ENCODE measurements at regions not wholly inside any gene's neighbourhood (a gene's known extent, or its start where the extent isn't known, plus 50 kb on each side); places are given as distances from the start of the nearest gene placed in this dataset.

GRCh38 chr5:117863586-117864296 lies 1124.6 kb downstream of the DTWD2 start:
- intact Hi-C loops (cut with micrococcal nuclease; ENCODE audit: unreplicated experiment): no loop called here
- H3K36me3 Mint-ChIP-seq (ENCODE audit: insufficient read depth, unreplicated experiment): no peaks in the 10 kb centered on the region

GRCh38 chr5:117860550-117860949 lies 1127.8 kb downstream of the DTWD2 start:
- CTCF ChIA-PET: no interaction called here
- Mint-ChIP-seq H3K36me3 (ENCODE audit: insufficient read depth, unreplicated experiment) (no peaks in the 10 kb centered on the region), H3K27me3 (ENCODE audit: unreplicated experiment) (no peaks in the 10 kb centered on the region), H3K4me1 (ENCODE audit: low read depth, unreplicated experiment) (no peaks in the 10 kb centered on the region), H3K27ac (ENCODE audit: unreplicated experiment) (no peak overlapping the region), H3K4me3 (ENCODE audit: low read depth, unreplicated experiment) (no peak overlapping the region), H3K9me3 (ENCODE audit: low read depth, unreplicated experiment) (peaks cover 14% of the 10 kb centered on the region)
- intact Hi-C loops (cut with micrococcal nuclease; ENCODE audit: unreplicated experiment): no loop called here
- no peak for DNase-seq
- no TSS peak for BruUV-seq (replicated peaks)
- TF ChIP-seq CTCF (IDR thresholded peaks at IDR 0.05; ENCODE audit: unreplicated experiment): no peak

More at GRCh38 chr5:117863586-117864296, 1124.6 kb downstream of the DTWD2 start:
- no TSS peak for BruUV-seq (replicated peaks)
- Mint-ChIP-seq H3K27ac (ENCODE audit: unreplicated experiment) (no peak overlapping the region), H3K27me3 (ENCODE audit: unreplicated experiment) (no peaks in the 10 kb centered on the region), H3K4me3 (ENCODE audit: low read depth, unreplicated experiment) (no peak overlapping the region), H3K9me3 (ENCODE audit: low read depth, unreplicated experiment) (peaks cover 3% of the 10 kb centered on the region), H3K4me1 (ENCODE audit: low read depth, unreplicated experiment) (no peaks in the 10 kb centered on the region)
- DNase-seq: no peak
- TF ChIP-seq CTCF (IDR thresholded peaks at IDR 0.05; ENCODE audit: unreplicated experiment): no peak
- CTCF ChIA-PET: no interaction called here

DNA sequence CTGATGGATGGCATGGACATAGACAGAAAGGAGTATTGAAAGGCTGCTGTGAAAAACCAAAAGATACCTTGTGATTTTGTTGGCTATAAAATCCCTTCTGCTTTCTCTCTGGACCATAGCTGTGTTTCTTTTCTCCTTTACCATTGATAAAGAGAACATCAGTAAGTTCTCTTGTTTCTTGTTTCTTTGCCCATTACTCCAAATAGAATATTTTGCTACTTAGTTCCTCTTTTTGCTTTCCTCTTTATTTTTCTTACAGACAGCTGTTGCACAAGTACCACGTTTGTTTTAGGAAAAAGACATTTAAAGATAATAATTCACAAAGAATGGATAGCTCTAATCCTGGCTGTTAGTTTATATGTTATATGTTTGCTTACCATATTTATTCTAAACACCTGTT lies 1129.2 kb downstream of the DTWD2 start:
- no peak for TF ChIP-seq CTCF (IDR thresholded peaks at IDR 0.05; ENCODE audit: unreplicated experiment)
- Mint-ChIP-seq H3K36me3 (ENCODE audit: insufficient read depth, unreplicated experiment) (no peaks in the 10 kb centered on the region), H3K4me3 (ENCODE audit: low read depth, unreplicated experiment) (no peak overlapping the region), H3K27ac (ENCODE audit: unreplicated experiment) (no peak overlapping the region), H3K9me3 (ENCODE audit: low read depth, unreplicated experiment) (peaks cover 14% of the 10 kb centered on the region), H3K27me3 (ENCODE audit: unreplicated experiment) (no peaks in the 10 kb centered on the region), H3K4me1 (ENCODE audit: low read depth, unreplicated experiment) (no peaks in the 10 kb centered on the region)
- CTCF ChIA-PET: no interaction called here
- no TSS peak for BruUV-seq (replicated peaks)
- no peak for DNase-seq
- intact Hi-C loops (cut with micrococcal nuclease; ENCODE audit: unreplicated experiment): no loop called here

GRCh38 chr5:117856713-117857112 lies 1131.6 kb downstream of the DTWD2 start:
- H3K36me3 Mint-ChIP-seq (ENCODE audit: insufficient read depth, unreplicated experiment): no peaks in the 10 kb centered on the region
- intact Hi-C loops (cut with micrococcal nuclease; ENCODE audit: unreplicated experiment): no loop called here
- H3K27me3 Mint-ChIP-seq (ENCODE audit: unreplicated experiment): no peaks in the 10 kb centered on the region
- DNase-seq: no peak
- no peak overlapping the region for H3K27ac Mint-ChIP-seq (ENCODE audit: unreplicated experiment)
- BruUV-seq (replicated peaks): no TSS peak
- H3K4me3 Mint-ChIP-seq (ENCODE audit: low read depth, unreplicated experiment): no peak overlapping the region
- peaks cover 17% of the 10 kb centered on the region for H3K9me3 Mint-ChIP-seq (ENCODE audit: low read depth, unreplicated experiment)
- TF ChIP-seq CTCF (IDR thresholded peaks at IDR 0.05; ENCODE audit: unreplicated experiment): no peak
- CTCF ChIA-PET: no interaction called here
- no peaks in the 10 kb centered on the region for H3K4me1 Mint-ChIP-seq (ENCODE audit: low read depth, unreplicated experiment)
